Osteocyte (in vitro differentiated cells): ENCODE measurements at regions not wholly inside any gene's neighbourhood (a gene's known extent, or its start where the extent isn't known, plus 50 kb on each side); places are given as distances from the start of the nearest gene placed in this dataset.
"Not testable (repeated sequence)": the region's sequence is repeated elsewhere in the genome, so short reads cannot be mapped to it uniquely, and the experiment has no call there.

ENCODE experiments used
- DNase-seq: peaks from one replicate; pipeline ENCODE4 v3.0.0; 2021; ENCODE audit warnings: mixed read lengths; ENCODE audit not compliant: unreplicated experiment; ENCODE audit errors: extremely low spot score
- H3K27ac Mint-ChIP-seq: one replicate; pipeline ENCODE4 v1.8.0; 2021; ENCODE audit warnings: mild to moderate bottlenecking, mixed read lengths; ENCODE audit not compliant: unreplicated experiment
- H3K27me3 Mint-ChIP-seq: one replicate; pipeline ENCODE4 v1.8.0; 2021; ENCODE audit warnings: mixed read lengths; ENCODE audit not compliant: unreplicated experiment
- H3K36me3 Mint-ChIP-seq: one replicate; pipeline ENCODE4 v1.8.0; 2021; ENCODE audit warnings: mixed read lengths; ENCODE audit not compliant: unreplicated experiment
- H3K4me1 Mint-ChIP-seq: one replicate; pipeline ENCODE4 v1.8.0; 2021; ENCODE audit warnings: mixed read lengths; ENCODE audit not compliant: unreplicated experiment
- H3K4me3 Mint-ChIP-seq: one replicate; pipeline ENCODE4 v1.8.0; 2021; ENCODE audit warnings: mild to moderate bottlenecking, moderate library complexity, mixed read lengths; ENCODE audit not compliant: unreplicated experiment
- H3K9me3 Mint-ChIP-seq: one replicate; pipeline ENCODE4 v1.8.0; 2021; ENCODE audit warnings: mixed read lengths; ENCODE audit not compliant: unreplicated experiment
- TF ChIP-seq, protein P1 (sequence below): fragments of 200-600 bp; sonication (generic); IDR thresholded peaks from 2 replicates; pipeline ENCODE4 v1.5.0; 2021; ENCODE audit warnings: antibody characterized with exemption, mild to moderate bottlenecking, moderate library complexity

DNA sequence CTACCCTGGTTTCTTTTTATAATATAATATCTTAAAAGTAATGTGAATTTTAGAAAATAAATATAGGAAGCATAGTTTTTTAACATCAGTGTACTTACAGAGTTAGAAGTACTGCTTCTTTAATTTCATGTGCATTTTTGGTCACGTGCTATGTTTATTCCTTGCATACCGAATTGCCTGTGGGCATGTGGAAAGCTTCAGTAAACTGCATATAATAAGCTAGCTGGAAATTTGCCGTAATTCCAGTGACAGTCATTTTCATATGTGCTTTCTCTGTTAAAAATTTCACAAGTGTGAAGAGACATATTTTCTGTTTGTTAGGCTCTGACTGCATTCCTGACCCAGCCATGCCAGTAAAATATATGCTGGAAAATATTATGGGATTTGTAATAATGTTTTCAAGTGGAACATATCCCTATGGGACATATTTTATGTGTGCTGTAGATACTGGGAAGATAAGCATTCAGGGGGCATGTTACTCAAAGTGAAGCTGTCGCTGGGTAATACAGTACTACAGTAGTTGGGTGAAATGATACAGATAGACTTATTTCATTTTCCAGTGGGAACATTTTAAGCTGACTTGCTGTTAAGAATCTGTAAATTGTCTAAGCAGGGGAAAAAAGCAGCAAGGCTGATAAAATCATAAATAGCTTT is 616.7 kb downstream of the FRK start:
- H3K4me1 Mint-ChIP-seq, result no peaks in the 10 kb centered on the region
- TF ChIP-seq, protein P1, sequence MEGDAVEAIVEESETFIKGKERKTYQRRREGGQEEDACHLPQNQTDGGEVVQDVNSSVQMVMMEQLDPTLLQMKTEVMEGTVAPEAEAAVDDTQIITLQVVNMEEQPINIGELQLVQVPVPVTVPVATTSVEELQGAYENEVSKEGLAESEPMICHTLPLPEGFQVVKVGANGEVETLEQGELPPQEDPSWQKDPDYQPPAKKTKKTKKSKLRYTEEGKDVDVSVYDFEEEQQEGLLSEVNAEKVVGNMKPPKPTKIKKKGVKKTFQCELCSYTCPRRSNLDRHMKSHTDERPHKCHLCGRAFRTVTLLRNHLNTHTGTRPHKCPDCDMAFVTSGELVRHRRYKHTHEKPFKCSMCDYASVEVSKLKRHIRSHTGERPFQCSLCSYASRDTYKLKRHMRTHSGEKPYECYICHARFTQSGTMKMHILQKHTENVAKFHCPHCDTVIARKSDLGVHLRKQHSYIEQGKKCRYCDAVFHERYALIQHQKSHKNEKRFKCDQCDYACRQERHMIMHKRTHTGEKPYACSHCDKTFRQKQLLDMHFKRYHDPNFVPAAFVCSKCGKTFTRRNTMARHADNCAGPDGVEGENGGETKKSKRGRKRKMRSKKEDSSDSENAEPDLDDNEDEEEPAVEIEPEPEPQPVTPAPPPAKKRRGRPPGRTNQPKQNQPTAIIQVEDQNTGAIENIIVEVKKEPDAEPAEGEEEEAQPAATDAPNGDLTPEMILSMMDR, result no peak

DNA sequence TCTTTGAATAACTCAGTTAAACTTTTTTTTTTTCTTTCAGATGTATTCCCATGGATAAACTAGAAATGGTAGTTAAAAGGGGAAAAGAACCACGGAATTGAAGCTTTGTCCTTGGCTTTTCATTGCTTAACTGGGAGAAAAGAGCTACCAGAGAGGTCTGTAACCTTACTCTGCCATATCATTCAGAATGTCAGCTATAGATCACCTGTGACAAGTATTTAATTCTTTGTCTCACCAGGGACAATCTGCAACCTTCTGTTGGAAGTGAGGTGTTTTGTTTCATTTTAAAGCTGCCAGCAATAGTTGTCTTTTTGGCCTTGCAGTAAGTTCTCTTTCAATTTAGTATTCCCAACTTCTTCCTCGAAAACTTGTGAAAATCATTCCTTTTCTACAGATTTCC is 618.4 kb downstream of the FRK start:
- TF ChIP-seq, protein P1, result no peak
- no peak for DNase-seq
- Mint-ChIP-seq H3K4me3 (no peak overlapping the region), H3K9me3 (no peaks in the 10 kb centered on the region), H3K36me3 (no peaks in the 10 kb centered on the region), H3K27me3 (no peaks in the 10 kb centered on the region), H3K4me1 (no peaks in the 10 kb centered on the region), H3K27ac (no peak overlapping the region)

More for the DNA sequence above, 616.7 kb downstream of the FRK start:
- no peak for DNase-seq
- H3K27me3 Mint-ChIP-seq, result peaks cover 3% of the 10 kb centered on the region
- no peak overlapping the region for H3K4me3 Mint-ChIP-seq
- H3K27ac Mint-ChIP-seq, result no peak overlapping the region
- no peaks in the 10 kb centered on the region for H3K36me3 Mint-ChIP-seq
- no peaks in the 10 kb centered on the region for H3K9me3 Mint-ChIP-seq

- no peaks in the 10 kb centered on the region for H3K36me3 Mint-ChIP-seq
- no peaks in the 10 kb centered on the region for H3K4me1 Mint-ChIP-seq
- no peaks in the 10 kb centered on the region for H3K9me3 Mint-ChIP-seq
- H3K4me3 Mint-ChIP-seq, result no peak overlapping the region
- H3K27ac Mint-ChIP-seq, result no peak overlapping the region
- DNase-seq, result no peak
- TF ChIP-seq, protein P1, result no peak
- H3K27me3 Mint-ChIP-seq, result no peaks in the 10 kb centered on the region
Measured at GRCh38 chr6:115441651-115442050, 619.0 kb downstream of the FRK start.

DNA sequence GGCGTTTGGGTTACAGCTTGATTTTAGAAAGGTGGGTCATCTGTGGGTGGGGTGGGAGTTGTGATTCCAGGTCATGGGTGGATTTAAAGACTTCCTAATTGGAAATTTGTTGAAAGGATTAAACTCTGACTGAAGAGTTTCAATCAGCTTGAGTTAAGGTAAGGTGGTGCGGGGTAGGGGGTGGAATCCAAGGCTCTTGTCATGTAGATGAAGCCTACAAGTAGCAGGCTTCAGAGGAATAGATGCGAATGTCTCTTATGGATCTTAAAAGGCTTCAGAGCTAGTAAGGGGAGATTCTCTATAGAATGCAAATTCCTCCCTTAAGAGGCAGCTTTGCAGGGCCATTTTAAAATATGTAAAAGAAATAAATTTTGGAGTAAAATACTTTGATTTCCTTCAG is 645.3 kb downstream of the FRK start:
- Mint-ChIP-seq H3K4me3 (no peak overlapping the region), H3K9me3 (peaks cover 8% of the 10 kb centered on the region), H3K27me3 (no peaks in the 10 kb centered on the region), H3K4me1 (no peaks in the 10 kb centered on the region), H3K36me3 (no peaks in the 10 kb centered on the region), H3K27ac (no peak overlapping the region)
- TF ChIP-seq, protein P1, result no peak
- no peak for DNase-seq

DNA sequence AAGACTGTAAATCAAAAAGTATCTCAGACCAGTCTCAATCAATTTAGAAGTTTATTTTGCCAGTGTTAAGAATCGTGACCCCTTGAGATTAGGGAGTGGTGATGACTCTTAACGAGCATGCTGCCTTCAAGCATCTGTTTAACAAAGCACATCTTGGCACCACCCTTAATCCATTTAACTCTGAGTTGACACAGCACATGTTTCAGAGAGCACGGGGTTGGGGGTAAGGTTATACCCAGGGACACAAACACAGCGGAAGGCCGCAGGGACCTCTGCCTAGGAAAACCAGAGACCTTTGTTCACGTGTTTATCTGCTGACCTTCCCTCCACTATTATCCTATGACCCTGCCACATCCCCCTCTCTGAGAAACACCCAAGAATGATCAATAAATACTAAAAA is 645.8 kb downstream of the FRK start:
- not testable (repeated sequence) for H3K9me3 Mint-ChIP-seq, H3K4me1 Mint-ChIP-seq, H3K36me3 Mint-ChIP-seq, DNase-seq, H3K4me3 Mint-ChIP-seq, H3K27ac Mint-ChIP-seq, H3K27me3 Mint-ChIP-seq

- no peaks in the 10 kb centered on the region for H3K27me3 Mint-ChIP-seq
- TF ChIP-seq, protein P1, result no peak
- no peak overlapping the region for H3K4me3 Mint-ChIP-seq
Measured at GRCh38 chr6:115411756-115412155, 648.9 kb downstream of the FRK start.

More at GRCh38 chr6:115411756-115412155, 648.9 kb downstream of the FRK start:
- Mint-ChIP-seq H3K9me3 (peaks cover 3% of the 10 kb centered on the region), H3K27ac (no peak overlapping the region), H3K4me1 (no peaks in the 10 kb centered on the region), H3K36me3 (no peaks in the 10 kb centered on the region)
- no peak for DNase-seq
